Caco-2 (cell line): ENCODE measurements at regions not wholly inside any gene's neighbourhood (a gene's known extent, or its start where the extent isn't known, plus 50 kb on each side); places are given as distances from the start of the nearest gene placed in this dataset.
A peak's percentile ranks its signal among the peaks of the same experiment; 100 is the strongest.

Experiments
- BruUV-seq: library from RNA; stranded (reverse); fragments of 400-500 nt; replicated peaks from 2 replicates; lab custom pipeline; 2021; lab: Mats Ljungman, UMichigan
- CTCF ChIA-PET: fragments of 300-600 bp; sonication (Branson Sonifier 250); formaldehyde crosslinking; loops from one replicate; lab custom pipeline; 2022; ENCODE audit warnings: antibody characterized with exemption; lab: Charles Lee
- POLR2A ChIA-PET: fragments of 300-600 bp; sonication (Branson Sonifier 250); formaldehyde crosslinking; loops from one replicate; lab custom pipeline; 2022; ENCODE audit warnings: antibody characterized with exemption; lab: Charles Lee
- DNase-seq, 2 experiments: peaks; one replicate each; pipeline versions ENCODE4 v3.0.0 to v3.0.0-alpha.2; 2020 to 2022
- H3K27me3 ChIP-seq: replicated peaks from 2 replicates; pipeline ENCODE4 v1.6.0; 2011; ENCODE audit warnings: low read length; ENCODE audit not compliant: control insufficient read depth, insufficient read depth
- H3K36me3 ChIP-seq: 2 replicates; pipeline ENCODE4 v1.5.1; 2011; ENCODE audit warnings: low read length; ENCODE audit not compliant: control insufficient read depth, insufficient read depth
- H3K4me1 ChIP-seq: fragments of 250-450 bp; sonication (Bioruptor Pico); 2 replicates; pipeline ENCODE4 v1.5.1; 2020; ENCODE audit warnings: mild to moderate bottlenecking
- H3K4me3 ChIP-seq: 2 replicates; pipeline ENCODE4 v1.5.1; 2011; ENCODE audit warnings: low read depth, mild to moderate bottlenecking, control low read depth, low read length
- H3K9me3 ChIP-seq: fragments of 250-450 bp; sonication (Bioruptor Pico); 2 replicates; pipeline ENCODE4 v1.5.1; 2020; ENCODE audit warnings: mild to moderate bottlenecking, moderate library complexity
- H3K27ac Mint-ChIP-seq: one replicate; pipeline ENCODE4 v1.8.0; 2022; ENCODE audit warnings: mixed read lengths; ENCODE audit not compliant: unreplicated experiment
- H3K27me3 Mint-ChIP-seq: one replicate; pipeline ENCODE4 v1.8.0; 2022; ENCODE audit warnings: mixed read lengths; ENCODE audit not compliant: insufficient read depth, unreplicated experiment
- H3K36me3 Mint-ChIP-seq: one replicate; pipeline ENCODE4 v1.8.0; 2022; ENCODE audit warnings: mild to moderate bottlenecking, mixed read lengths; ENCODE audit not compliant: insufficient read depth, unreplicated experiment
- H3K4me1 Mint-ChIP-seq: one replicate; pipeline ENCODE4 v1.8.0; 2022; ENCODE audit warnings: low read depth, mixed read lengths; ENCODE audit not compliant: unreplicated experiment
- H3K4me3 Mint-ChIP-seq: one replicate; pipeline ENCODE4 v1.8.0; 2022; ENCODE audit warnings: mild to moderate bottlenecking, moderate library complexity, mixed read lengths; ENCODE audit not compliant: unreplicated experiment
- H3K9me3 Mint-ChIP-seq: one replicate; pipeline ENCODE4 v1.8.0; 2022; ENCODE audit warnings: mixed read lengths; ENCODE audit not compliant: unreplicated experiment
- CTCF ChIP-seq, 2 experiments: fragments of 200-600 bp in 1 of 2; IDR thresholded peaks; 1 replicate in 1 of 2; 2 replicates in 1 of 2; pipeline versions ENCODE4 v1.5.1 to v1.8.0; 2011 to 2022; ENCODE audit warnings: antibody characterized with exemption in 1 of 2, control low read depth in 1 of 2, inconsistent platforms in 1 of 2, low read depth in 1 of 2, low read length in 1 of 2, mild to moderate bottlenecking in 1 of 2, moderate library complexity in 1 of 2; ENCODE audit not compliant: insufficient read depth in 1 of 2, severe bottlenecking in 1 of 2, unreplicated experiment in 1 of 2
- intact Hi-C: fragments of 100-400 bp; cut with micrococcal nuclease; formaldehyde crosslinking; loops from one replicate; pipeline ENCODE4 v1.10.0; 2022; ENCODE audit not compliant: unreplicated experiment

- H3K4me1 ChIP-seq, result no peaks in the 10 kb centered on the region
- no peak overlapping the region for H3K27ac Mint-ChIP-seq
- BruUV-seq, result no TSS peak
- POLR2A ChIA-PET, result no interaction called here
- H3K4me3 ChIP-seq, result no peak overlapping the region
- no peaks in the 10 kb centered on the region for H3K4me1 Mint-ChIP-seq
- no peak for DNase-seq
- no peaks in the 10 kb centered on the region for H3K27me3 ChIP-seq
- no peak overlapping the region for H3K4me3 Mint-ChIP-seq
- no peaks in the 10 kb centered on the region for H3K9me3 ChIP-seq
- H3K36me3 ChIP-seq, result no peaks in the 10 kb centered on the region
- CTCF ChIA-PET, result no interaction called here
- H3K27me3 Mint-ChIP-seq, result no peaks in the 10 kb centered on the region
- intact Hi-C loops, result loop anchor here (10.0 kb wide), 1 partner anchor 58 kb away; no protein-coding TSS in a partner anchor
- peaks cover 10% of the 10 kb centered on the region for H3K9me3 Mint-ChIP-seq
- no peak for TF ChIP-seq CTCF (IDR thresholded peaks at IDR 0.05; ENCODE audit: insufficient read depth in 1 of 2, low read depth in 1 of 2, low read length in 1 of 2, severe bottlenecking in 1 of 2, unreplicated experiment in 1 of 2)
- no peaks in the 10 kb centered on the region for H3K36me3 Mint-ChIP-seq
Observed at GRCh38 chr3:81022339-81022738, 739.1 kb downstream of the GBE1 start.

GRCh38 chr3:81013360-81013759 is 748.1 kb downstream of the GBE1 start:
- H3K4me3 Mint-ChIP-seq, result no peak overlapping the region
- H3K4me1 Mint-ChIP-seq, result no peaks in the 10 kb centered on the region
- no peaks in the 10 kb centered on the region for H3K36me3 Mint-ChIP-seq
- DNase-seq, result no peak
- H3K4me1 ChIP-seq, result no peaks in the 10 kb centered on the region
- intact Hi-C loops, result no loop called here
- H3K9me3 Mint-ChIP-seq, result peaks cover 12% of the 10 kb centered on the region
- ChIA-PET CTCF (no interaction called here), POLR2A (no interaction called here)
- TF ChIP-seq CTCF (IDR thresholded peaks at IDR 0.05; ENCODE audit: insufficient read depth in 1 of 2, low read depth in 1 of 2, low read length in 1 of 2, severe bottlenecking in 1 of 2, unreplicated experiment in 1 of 2), result no peak
- H3K27me3 Mint-ChIP-seq, result no peaks in the 10 kb centered on the region
- BruUV-seq, result no TSS peak
- no peaks in the 10 kb centered on the region for H3K27me3 ChIP-seq
- no peak overlapping the region for H3K27ac Mint-ChIP-seq
- no peaks in the 10 kb centered on the region for H3K36me3 ChIP-seq
- H3K9me3 ChIP-seq, result no peaks in the 10 kb centered on the region
- no peak overlapping the region for H3K4me3 ChIP-seq

GRCh38 chr3:81005992-81006391 is 755.5 kb downstream of the GBE1 start:
- Mint-ChIP-seq H3K27me3 (no peaks in the 10 kb centered on the region), H3K4me1 (no peaks in the 10 kb centered on the region), H3K4me3 (no peak overlapping the region), H3K27ac (no peak overlapping the region), H3K36me3 (no peaks in the 10 kb centered on the region), H3K9me3 (peaks cover 10% of the 10 kb centered on the region)
- peak in 1 of 2 experiments; percentile 25 for DNase-seq
- no peaks in the 10 kb centered on the region for H3K9me3 ChIP-seq
- no peaks in the 10 kb centered on the region for H3K36me3 ChIP-seq
- BruUV-seq, result no TSS peak
- no peak overlapping the region for H3K4me3 ChIP-seq
- H3K4me1 ChIP-seq, result no peaks in the 10 kb centered on the region
- TF ChIP-seq CTCF (IDR thresholded peaks at IDR 0.05; ENCODE audit: insufficient read depth in 1 of 2, low read depth in 1 of 2, low read length in 1 of 2, severe bottlenecking in 1 of 2, unreplicated experiment in 1 of 2), result peak in 1 of 2 experiments; percentile 28
- POLR2A ChIA-PET, result no interaction called here
- intact Hi-C loops, result loop anchor here (10.0 kb wide), 1 partner anchor 99 kb away; no protein-coding TSS in a partner anchor
- CTCF ChIA-PET, result interaction anchor here (0.7 to 1.3 kb wide), 4 partner anchors 159 to 237 kb away, joined by 3 read pairs; no protein-coding TSS in a partner anchor
- no peaks in the 10 kb centered on the region for H3K27me3 ChIP-seq
